ENCODE measurements at regions not wholly inside any gene's neighbourhood (a gene's known extent, or its start where the extent isn't known, plus 50 kb on each side); places are given as distances from the start of the nearest gene placed in this dataset.

DNA sequence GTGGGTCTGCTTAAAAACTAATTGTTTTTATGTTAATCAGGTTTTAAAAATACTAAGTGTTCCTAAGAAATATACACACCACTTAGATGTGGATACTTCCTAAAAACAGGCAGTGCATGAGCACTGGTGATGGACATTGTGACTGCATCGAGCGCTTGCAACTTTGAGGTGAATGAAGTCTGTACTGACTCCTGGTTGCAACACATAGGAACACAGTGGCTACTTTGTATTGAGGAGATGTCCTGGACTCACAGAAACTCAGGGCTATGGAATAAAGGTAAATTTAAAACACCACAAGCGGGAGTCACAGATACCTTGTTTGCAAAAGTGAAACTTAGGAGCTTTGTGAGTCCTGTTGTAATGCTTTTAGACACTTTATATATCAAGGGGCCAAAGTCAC is 55.6 kb upstream of the POLR1H start:
- TF ChIP-seq EP300 (IDR thresholded peaks at IDR 0.05; ENCODE audit: borderline replicate concordance in 1 of 2, control insufficient read depth in 1 of 2, low read depth in 2 of 2, low read length in 2 of 2) (no peak), HDGF (IDR thresholded peaks at IDR 0.05) (no peak), RFX5 (IDR thresholded peaks at IDR 0.05; ENCODE audit: low read depth, low read length) (no peak), POLR2A (IDR thresholded peaks at IDR 0.05; ENCODE audit: low read depth, low read length) (no peak), SPI1 (IDR thresholded peaks at IDR 0.05; ENCODE audit: borderline replicate concordance, insufficient read depth, low read depth, low read length) (no peak), CBX5 (IDR thresholded peaks at IDR 0.05; ENCODE audit: low read depth) (no peak), CUX1 (IDR thresholded peaks at IDR 0.05; ENCODE audit: insufficient replicate concordance, low read depth, low read length) (no peak)
- TF ChIP-seq, protein P1, sequence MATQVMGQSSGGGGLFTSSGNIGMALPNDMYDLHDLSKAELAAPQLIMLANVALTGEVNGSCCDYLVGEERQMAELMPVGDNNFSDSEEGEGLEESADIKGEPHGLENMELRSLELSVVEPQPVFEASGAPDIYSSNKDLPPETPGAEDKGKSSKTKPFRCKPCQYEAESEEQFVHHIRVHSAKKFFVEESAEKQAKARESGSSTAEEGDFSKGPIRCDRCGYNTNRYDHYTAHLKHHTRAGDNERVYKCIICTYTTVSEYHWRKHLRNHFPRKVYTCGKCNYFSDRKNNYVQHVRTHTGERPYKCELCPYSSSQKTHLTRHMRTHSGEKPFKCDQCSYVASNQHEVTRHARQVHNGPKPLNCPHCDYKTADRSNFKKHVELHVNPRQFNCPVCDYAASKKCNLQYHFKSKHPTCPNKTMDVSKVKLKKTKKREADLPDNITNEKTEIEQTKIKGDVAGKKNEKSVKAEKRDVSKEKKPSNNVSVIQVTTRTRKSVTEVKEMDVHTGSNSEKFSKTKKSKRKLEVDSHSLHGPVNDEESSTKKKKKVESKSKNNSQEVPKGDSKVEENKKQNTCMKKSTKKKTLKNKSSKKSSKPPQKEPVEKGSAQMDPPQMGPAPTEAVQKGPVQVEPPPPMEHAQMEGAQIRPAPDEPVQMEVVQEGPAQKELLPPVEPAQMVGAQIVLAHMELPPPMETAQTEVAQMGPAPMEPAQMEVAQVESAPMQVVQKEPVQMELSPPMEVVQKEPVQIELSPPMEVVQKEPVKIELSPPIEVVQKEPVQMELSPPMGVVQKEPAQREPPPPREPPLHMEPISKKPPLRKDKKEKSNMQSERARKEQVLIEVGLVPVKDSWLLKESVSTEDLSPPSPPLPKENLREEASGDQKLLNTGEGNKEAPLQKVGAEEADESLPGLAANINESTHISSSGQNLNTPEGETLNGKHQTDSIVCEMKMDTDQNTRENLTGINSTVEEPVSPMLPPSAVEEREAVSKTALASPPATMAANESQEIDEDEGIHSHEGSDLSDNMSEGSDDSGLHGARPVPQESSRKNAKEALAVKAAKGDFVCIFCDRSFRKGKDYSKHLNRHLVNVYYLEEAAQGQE (IDR thresholded peaks at IDR 0.05; ENCODE audit: low read depth, low read length), result no peak
- TF ChIP-seq, protein P2, sequence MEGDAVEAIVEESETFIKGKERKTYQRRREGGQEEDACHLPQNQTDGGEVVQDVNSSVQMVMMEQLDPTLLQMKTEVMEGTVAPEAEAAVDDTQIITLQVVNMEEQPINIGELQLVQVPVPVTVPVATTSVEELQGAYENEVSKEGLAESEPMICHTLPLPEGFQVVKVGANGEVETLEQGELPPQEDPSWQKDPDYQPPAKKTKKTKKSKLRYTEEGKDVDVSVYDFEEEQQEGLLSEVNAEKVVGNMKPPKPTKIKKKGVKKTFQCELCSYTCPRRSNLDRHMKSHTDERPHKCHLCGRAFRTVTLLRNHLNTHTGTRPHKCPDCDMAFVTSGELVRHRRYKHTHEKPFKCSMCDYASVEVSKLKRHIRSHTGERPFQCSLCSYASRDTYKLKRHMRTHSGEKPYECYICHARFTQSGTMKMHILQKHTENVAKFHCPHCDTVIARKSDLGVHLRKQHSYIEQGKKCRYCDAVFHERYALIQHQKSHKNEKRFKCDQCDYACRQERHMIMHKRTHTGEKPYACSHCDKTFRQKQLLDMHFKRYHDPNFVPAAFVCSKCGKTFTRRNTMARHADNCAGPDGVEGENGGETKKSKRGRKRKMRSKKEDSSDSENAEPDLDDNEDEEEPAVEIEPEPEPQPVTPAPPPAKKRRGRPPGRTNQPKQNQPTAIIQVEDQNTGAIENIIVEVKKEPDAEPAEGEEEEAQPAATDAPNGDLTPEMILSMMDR (IDR thresholded peaks at IDR 0.05 in 2 of 3, conservative IDR thresholded peaks at IDR 0.05 in 1 of 3; ENCODE audit: control insufficient read depth in 2 of 3, extremely low read depth in 1 of 3, insufficient read depth in 1 of 3, low read depth in 3 of 3, low read length in 3 of 3), result no peak
- TF ChIP-seq, protein P3, sequence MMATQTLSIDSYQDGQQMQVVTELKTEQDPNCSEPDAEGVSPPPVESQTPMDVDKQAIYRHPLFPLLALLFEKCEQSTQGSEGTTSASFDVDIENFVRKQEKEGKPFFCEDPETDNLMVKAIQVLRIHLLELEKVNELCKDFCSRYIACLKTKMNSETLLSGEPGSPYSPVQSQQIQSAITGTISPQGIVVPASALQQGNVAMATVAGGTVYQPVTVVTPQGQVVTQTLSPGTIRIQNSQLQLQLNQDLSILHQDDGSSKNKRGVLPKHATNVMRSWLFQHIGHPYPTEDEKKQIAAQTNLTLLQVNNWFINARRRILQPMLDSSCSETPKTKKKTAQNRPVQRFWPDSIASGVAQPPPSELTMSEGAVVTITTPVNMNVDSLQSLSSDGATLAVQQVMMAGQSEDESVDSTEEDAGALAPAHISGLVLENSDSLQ (IDR thresholded peaks at IDR 0.05), result no peak

Data from GM12878 (cell line).